SU-DHL-6 (cell line): ENCODE measurements at regions not wholly inside any gene's neighbourhood (a gene's known extent, or its start where the extent isn't known, plus 50 kb on each side); places are given as distances from the start of the nearest gene placed in this dataset.

Source experiments
- CTCF ChIP-seq: fragments of 200-600 bp; sonication (generic); IDR thresholded peaks from one replicate; pipeline ENCODE4 v1.5.1; 2017; ENCODE audit warnings: antibody characterized with exemption, mild to moderate bottlenecking, low read length, moderate library complexity; ENCODE audit not compliant: insufficient read depth, poor library complexity, severe bottlenecking
- EZH2phosphoT487 ChIP-seq: fragments of 200-600 bp; sonication (generic), shearing (Covaris generic); conservative IDR thresholded peaks from 2 replicates; pipeline ENCODE4 v1.6.1; 2018; ENCODE audit warnings: mild to moderate bottlenecking, antibody characterized with exemption, low read length, moderate library complexity, mixed read lengths

- TF ChIP-seq CTCF (no peak), EZH2phosphoT487 (no peak)
These were observed 326.5 kb downstream of the SATB2 start for GRCh38 chr2:199131136-199131655.
